GM12801 (cell line): ENCODE measurements at regions not wholly inside any gene's neighbourhood (a gene's known extent, or its start where the extent isn't known, plus 50 kb on each side); places are given as distances from the start of the nearest gene placed in this dataset.

Source experiments
- CTCF ChIP-seq: IDR thresholded peaks from one replicate; pipeline ENCODE4 v1.5.1; 2011; ENCODE audit warnings: control low read depth; ENCODE audit not compliant: insufficient read length; ENCODE audit errors: extremely low read depth

- no peak for TF ChIP-seq CTCF
Observed at GRCh38 chr4:66569228-66569627, 898.9 kb upstream of the EPHA5 start.

GRCh38 chr4:66568431-66568830 lies 898.1 kb upstream of the EPHA5 start:
- TF ChIP-seq CTCF: no peak

- TF ChIP-seq CTCF: no peak
Observed at GRCh38 chr4:66568001-66568400, 897.7 kb upstream of the EPHA5 start.

- no peak for TF ChIP-seq CTCF
Observed at GRCh38 chr4:66567551-66567950, 897.3 kb upstream of the EPHA5 start.

- no peak for TF ChIP-seq CTCF
Observed at GRCh38 chr4:66565801-66566200, 895.5 kb upstream of the EPHA5 start.

GRCh38 chr4:66564901-66565651 lies 894.8 kb upstream of the EPHA5 start:
- TF ChIP-seq CTCF: no peak

- no peak for TF ChIP-seq CTCF
Observed at GRCh38 chr4:66562276-66562806, 892.1 kb upstream of the EPHA5 start.

GRCh38 chr4:66558651-66559050 lies 888.4 kb upstream of the EPHA5 start:
- TF ChIP-seq CTCF: no peak
